ENCODE measurements at regions not wholly inside any gene's neighbourhood (a gene's known extent, or its start where the extent isn't known, plus 50 kb on each side); places are given as distances from the start of the nearest gene placed in this dataset.

- DNase-seq: no peak
Measured at GRCh38 chr12:58496411-58497190, 423.7 kb downstream of the LRIG3 start.

- DNase-seq: no peak
Measured at GRCh38 chr12:58500399-58500798, 419.9 kb downstream of the LRIG3 start.

- DNase-seq: no peak
Measured at GRCh38 chr12:58502226-58502625, 418.1 kb downstream of the LRIG3 start.

- DNase-seq: no peak
Measured at GRCh38 chr12:58502841-58503240, 417.5 kb downstream of the LRIG3 start.

GRCh38 chr12:58503731-58504130 lies 416.6 kb downstream of the LRIG3 start:
- no peak for DNase-seq

- no peak for DNase-seq
Measured at GRCh38 chr12:58504143-58504938, 416.0 kb downstream of the LRIG3 start.

GRCh38 chr12:58509116-58509885 lies 411.0 kb downstream of the LRIG3 start:
- DNase-seq: no peak

GRCh38 chr12:58513301-58513834 lies 406.9 kb downstream of the LRIG3 start:
- DNase-seq: no peak

GRCh38 chr12:58513852-58514251 lies 406.5 kb downstream of the LRIG3 start:
- DNase-seq: no peak

GRCh38 chr12:58519839-58520238 lies 400.5 kb downstream of the LRIG3 start:
- no peak for DNase-seq

GRCh38 chr12:58521152-58521551 lies 399.2 kb downstream of the LRIG3 start:
- no peak for DNase-seq

- DNase-seq: no peak
Measured at GRCh38 chr12:58521796-58522195, 398.5 kb downstream of the LRIG3 start.

GRCh38 chr12:58523360-58523759 lies 396.9 kb downstream of the LRIG3 start:
- no peak for DNase-seq

GRCh38 chr12:58528271-58528670 lies 392.0 kb downstream of the LRIG3 start:
- no peak for DNase-seq

GRCh38 chr12:58529114-58529665 lies 391.1 kb downstream of the LRIG3 start:
- DNase-seq: no peak

- peak; percentile 86 for DNase-seq
Measured at GRCh38 chr12:58529897-58530741, 390.2 kb downstream of the LRIG3 start.

GRCh38 chr12:58530742-58531062 lies 389.6 kb downstream of the LRIG3 start:
- no peak for DNase-seq

- no peak for DNase-seq
Measured at GRCh38 chr12:58532855-58533608, 387.3 kb downstream of the LRIG3 start.

GRCh38 chr12:58533652-58534051 lies 386.7 kb downstream of the LRIG3 start:
- DNase-seq: no peak

GRCh38 chr12:58537278-58537677 lies 383.0 kb downstream of the LRIG3 start:
- no peak for DNase-seq

GRCh38 chr12:58539295-58539694 lies 381.0 kb downstream of the LRIG3 start:
- DNase-seq: no peak
